Hindlimb muscle (tissue), 1 donor: ENCODE measurements at regions not wholly inside any gene's neighbourhood (a gene's known extent, or its start where the extent isn't known, plus 50 kb on each side); places are given as distances from the start of the nearest gene placed in this dataset.
"Not testable (repeated sequence)": the region's sequence is repeated elsewhere in the genome, so short reads cannot be mapped to it uniquely, and the experiment has no call there.

ENCODE experiments used
- DNase-seq: peaks from one replicate; pipeline ENCODE4 v3.0.0-alpha.2; 2013

DNA sequence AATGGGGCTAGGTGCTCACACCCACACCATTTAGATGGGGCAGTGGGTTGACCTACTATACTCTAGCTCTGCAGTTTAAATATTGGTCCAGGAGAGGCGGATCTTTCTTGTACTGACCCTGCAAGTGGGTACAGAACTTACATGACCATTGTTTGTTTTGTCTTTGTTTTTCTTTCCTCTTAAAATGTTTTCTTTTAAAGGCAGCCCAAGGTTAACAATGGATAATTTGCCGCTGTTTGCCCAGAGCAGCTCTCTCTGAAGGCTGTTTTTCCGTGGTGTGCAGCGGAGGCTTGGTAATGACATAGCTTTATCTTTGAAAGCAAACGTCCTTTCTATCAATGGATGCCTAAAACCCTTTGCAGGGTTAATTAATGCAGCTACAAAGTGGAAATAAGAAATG is 133.3 kb upstream of the MEX3C start:
- no peak for DNase-seq

DNA sequence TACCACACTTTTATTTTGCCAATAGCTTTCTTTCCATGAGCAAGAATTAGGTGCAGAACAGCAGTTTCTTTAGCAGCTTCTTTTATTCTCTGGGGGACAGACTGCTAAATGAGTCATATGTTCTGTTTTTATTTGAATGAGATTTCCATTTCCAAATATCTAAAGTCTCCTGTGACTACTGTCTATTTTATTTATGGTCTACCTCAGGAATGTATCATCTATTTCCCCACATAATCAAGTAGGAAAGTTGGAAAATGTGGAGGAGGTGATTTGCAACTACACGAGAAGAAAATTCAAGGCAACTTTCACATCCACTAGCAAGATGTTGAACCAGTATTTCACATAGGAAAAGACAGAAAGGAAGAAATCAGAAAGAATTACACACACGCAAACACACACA is 139.9 kb upstream of the MEX3C start:
- no peak for DNase-seq

DNA sequence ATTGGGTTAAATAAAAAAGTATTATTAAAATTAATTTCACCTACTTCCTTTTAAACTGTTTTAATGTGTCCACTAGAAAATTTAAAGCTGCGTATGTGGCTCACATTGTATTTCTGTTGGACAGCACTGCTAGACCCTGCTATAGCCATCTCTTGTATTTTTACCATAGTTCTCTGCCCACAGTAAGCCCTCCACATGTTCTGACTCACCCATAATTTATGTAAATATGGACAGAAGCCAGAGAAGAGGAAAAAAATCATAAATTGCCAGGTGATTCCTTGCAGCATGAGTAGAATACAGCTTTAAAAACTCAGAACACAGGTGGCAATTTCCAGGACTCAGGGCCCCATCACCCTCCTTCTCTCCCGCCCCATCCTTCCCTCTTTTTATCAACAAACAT is 142.4 kb upstream of the MEX3C start:
- DNase-seq: no peak

DNA sequence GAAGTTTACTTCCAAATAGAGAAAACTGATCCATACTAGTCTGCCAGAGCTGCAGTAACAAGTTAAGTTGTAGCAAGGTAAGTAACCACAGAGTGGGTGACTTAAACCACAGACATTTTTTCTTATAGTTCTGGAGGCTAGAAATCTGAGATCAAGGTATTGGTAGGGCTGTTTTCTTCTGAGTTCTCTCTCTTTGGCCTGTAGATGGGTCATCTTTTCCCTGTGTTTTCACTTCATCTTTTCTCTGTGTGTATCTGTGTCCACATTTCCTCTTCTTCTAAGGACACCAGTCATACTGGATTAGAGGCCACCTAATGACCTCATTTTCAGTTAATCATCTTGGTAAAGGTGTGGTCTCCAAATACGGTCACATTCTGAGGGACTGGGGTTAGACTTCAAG is 142.9 kb upstream of the MEX3C start:
- no peak for DNase-seq

DNA sequence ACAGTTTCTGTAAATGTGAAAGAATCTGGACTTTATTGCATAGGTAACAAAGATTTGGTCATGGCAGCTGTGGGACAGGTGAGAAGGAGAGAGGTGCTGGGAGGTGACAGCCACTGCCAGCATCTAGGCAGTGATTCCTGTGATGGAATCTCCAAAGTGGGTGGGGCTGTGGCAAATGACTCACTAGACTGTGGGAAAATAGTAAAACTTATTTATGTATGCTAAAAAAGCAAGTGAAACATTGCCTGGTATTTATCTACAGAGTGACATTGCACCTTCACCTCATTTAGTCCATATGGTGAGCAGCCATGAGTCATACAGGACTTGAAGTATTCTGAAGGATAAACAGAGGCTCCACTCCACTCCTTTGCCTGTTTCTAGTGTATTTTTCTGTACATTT is 145.3 kb upstream of the MEX3C start:
- no peak for DNase-seq

DNA sequence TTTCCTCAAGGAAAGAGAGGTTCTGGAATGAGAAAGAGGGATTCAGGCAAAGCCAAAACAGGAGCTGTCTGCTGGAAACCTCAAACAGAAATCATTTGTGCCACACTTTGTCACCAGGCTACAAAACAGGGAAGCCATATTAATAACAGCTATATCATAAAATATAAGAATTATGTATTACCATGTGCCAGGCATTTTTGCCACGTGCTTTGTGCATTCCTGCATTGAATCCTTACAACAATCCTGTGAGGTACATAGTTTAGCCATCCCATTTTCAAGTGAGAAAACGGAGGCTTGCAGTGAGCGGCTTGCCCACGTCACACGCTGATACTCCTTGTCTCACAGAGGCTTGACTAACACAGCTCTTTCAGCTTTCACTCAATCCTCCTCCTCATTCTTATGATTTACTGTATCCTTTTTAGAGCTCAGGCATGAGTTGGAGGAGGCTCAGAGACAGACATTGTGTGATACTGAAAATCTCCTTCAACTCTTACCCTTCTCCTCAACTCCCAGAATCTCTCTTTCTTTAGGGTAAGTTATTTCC is 148.4 kb upstream of the MEX3C start:
- DNase-seq: no peak

GRCh38 chr18:51346404-51346803 is 148.9 kb upstream of the MEX3C start:
- DNase-seq: no peak

- no peak for DNase-seq
These were observed 152.6 kb upstream of the MEX3C start for GRCh38 chr18:51350081-51350480.

DNA sequence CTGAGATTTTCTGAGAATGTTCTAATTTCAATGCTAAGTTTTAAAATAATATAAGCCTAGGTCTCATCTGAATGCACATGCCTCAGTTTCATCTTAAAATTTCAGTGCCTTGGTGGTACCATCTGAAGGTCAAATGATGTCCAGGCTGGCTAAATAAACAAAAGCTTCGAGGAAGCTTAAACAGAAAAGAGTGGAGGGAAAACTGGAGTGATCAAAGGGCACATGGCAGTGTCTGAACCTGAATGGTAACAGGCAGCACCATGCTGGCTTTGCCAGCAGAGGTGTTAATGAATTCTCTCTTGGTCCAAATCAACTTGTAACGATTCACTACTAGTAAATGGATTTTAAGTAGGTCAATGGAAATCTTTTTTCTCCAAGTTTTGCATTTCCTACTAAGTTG is 158.4 kb upstream of the MEX3C start:
- DNase-seq: no peak

GRCh38 chr18:51360301-51360700 is 162.8 kb upstream of the MEX3C start:
- not testable (repeated sequence) for DNase-seq

- no peak for DNase-seq
These were observed 163.8 kb upstream of the MEX3C start for GRCh38 chr18:51361130-51361860.

- no peak for DNase-seq
These were observed 165.9 kb upstream of the MEX3C start for GRCh38 chr18:51363384-51363783.

- no peak for DNase-seq
These were observed 173.5 kb upstream of the MEX3C start for GRCh38 chr18:51370996-51371395.

- no peak for DNase-seq
These were observed 174.4 kb upstream of the MEX3C start for GRCh38 chr18:51371929-51372328.

DNA sequence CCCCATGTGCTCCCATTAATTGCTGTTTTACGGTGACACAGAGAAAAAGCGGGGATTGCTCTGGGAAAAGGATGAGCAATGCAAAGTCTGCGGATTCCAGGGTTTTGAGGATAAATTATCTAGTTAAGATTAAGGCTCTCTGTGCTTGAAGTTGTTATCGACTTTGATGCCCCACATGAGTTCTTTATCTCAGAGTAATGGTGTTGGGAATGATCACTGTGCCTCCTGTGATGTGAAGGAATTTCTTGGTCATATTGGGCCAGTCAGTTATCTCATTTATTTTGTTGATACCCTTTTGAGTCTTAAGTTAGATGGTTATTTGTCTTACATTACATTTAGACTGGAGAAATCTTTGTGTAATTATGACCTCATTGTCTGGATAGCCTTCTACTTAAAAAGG is 184.6 kb upstream of the MEX3C start:
- no peak for DNase-seq

DNA sequence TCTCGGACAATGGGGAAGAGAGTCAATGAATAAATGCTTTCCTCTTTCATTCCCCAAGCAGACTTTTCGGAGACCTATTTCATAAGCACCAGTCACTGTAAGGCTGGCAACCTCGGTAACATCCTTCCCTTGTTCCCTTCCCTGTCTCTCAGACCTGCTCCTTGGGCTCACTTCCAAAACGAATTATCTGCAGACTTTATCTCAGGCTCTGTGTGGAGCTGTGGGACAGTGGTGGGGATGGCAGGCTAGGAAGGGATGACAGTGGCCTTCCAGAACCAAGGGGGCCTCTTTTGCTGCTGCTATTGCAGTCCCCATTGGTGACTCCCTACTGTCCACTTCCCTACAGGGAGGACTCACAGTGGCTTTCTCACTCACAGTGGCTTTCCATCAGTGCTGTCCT is 185.6 kb upstream of the MEX3C start:
- DNase-seq: no peak

- no peak for DNase-seq
These were observed 186.2 kb upstream of the MEX3C start for GRCh38 chr18:51383711-51384110.

GRCh38 chr18:51385270-51385669 is 187.8 kb upstream of the MEX3C start:
- DNase-seq: no peak

DNA sequence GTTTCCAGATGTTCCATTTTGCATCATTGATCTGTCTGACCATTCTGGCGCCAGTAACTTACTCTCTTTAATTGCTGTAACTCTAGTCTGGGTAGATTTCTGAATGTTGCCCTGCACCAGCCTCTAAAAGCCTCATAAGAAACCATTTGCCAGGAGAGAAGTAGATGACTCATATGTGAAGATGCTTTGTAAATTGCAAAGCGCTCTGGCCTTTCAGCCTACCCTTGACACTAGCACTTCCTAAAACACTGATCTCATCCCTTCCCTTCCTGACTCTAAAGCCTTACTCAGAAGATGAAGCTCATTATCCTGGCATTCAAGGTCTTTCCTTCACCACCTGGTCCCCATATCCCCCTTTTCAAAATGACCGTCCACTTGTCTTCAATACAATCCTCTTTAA is 193.2 kb upstream of the MEX3C start:
- DNase-seq: no peak

- DNase-seq: no peak
These were observed 193.7 kb upstream of the MEX3C start for GRCh38 chr18:51391215-51391614.

DNA sequence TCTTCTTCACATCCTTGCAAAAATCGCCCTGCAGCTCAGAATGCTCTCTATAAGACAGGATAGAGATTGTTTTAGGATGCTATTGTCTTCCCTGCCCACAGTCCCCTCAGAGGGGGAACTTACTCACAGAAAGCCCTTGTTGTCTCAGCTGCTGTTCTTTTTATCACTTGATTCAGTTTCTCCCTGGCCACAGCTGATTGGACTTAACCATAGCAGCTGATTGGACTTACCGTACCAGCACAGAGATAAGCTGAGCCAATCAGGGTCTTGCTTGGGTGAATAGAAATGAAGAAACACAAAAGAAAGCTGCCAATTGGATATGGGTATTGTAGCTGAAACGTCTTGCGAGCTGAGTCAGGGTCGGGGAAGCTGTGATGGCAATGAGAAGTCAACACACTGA is 194.2 kb upstream of the MEX3C start:
- DNase-seq: no peak

- DNase-seq: no peak
These were observed 200.0 kb upstream of the MEX3C start for GRCh38 chr18:51397347-51397962.

DNA sequence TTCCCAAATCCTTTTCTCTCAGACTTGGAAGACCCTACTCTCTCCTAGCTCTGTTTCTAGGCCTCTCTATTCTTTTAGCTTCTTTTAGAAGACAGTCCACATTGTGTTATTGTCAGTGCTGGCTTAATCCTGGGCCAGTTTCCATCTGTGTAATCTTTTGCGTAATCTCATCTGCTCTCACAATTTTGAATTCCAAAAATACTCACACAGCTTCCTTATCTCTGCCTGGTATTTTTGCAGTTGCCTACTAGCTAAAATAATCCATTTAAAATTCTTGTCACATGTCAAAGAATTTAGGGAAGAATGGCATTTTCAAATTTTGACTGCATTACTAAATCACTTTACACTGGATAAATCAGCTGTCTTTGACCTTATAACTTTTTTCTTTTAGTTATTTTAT is 200.6 kb upstream of the MEX3C start:
- DNase-seq: no peak

- no peak for DNase-seq
These were observed 202.1 kb upstream of the MEX3C start for GRCh38 chr18:51399491-51400122.
